Mucosa of descending colon (tissue), 3 donors: ENCODE measurements at regions not wholly inside any gene's neighbourhood (a gene's known extent, or its start where the extent isn't known, plus 50 kb on each side); places are given as distances from the start of the nearest gene placed in this dataset.

Experiments
- ATAC-seq: fragments of 200-7000 bp; cut with Tn5 transposase; one replicate; pipeline ENCODE4 v1.9.1; 2020; ENCODE audit warnings: mild to moderate bottlenecking, moderate library complexity
- DNase-seq, 3 donors: peaks; one replicate each; pipeline ENCODE4 v3.0.0-alpha.2; 2020
- H3K36me3 ChIP-seq: fragments of 200-600 bp; one replicate; pipeline ENCODE4 v1.8.0; 2021; ENCODE audit warnings: low read depth, mild to moderate bottlenecking
- H3K4me1 ChIP-seq: fragments of 200-600 bp; one replicate; pipeline ENCODE4 v1.8.0; 2021; ENCODE audit warnings: low read depth, mild to moderate bottlenecking
- H3K4me3 ChIP-seq: fragments of 200-600 bp; one replicate; pipeline ENCODE4 v1.8.0; 2021; ENCODE audit warnings: mild to moderate bottlenecking
- H3K9me3 ChIP-seq: fragments of 200-600 bp; one replicate; pipeline ENCODE4 v1.8.0; 2021; ENCODE audit warnings: mild to moderate bottlenecking
- intact Hi-C, 2 donors: fragments of 100-400 bp; cut with DNase I in 1 of 2; cut with micrococcal nuclease in 1 of 2; formaldehyde crosslinking; loops; one replicate each; pipeline versions ENCODE4 v1.11.0 to v1.11.1; 2022; cut with DNase I, micrococcal nuclease
- TF ChIP-seq, protein P1 (sequence below): fragments of 200-600 bp; IDR thresholded peaks from one replicate; pipeline ENCODE4 v1.8.0; 2022; ENCODE audit warnings: antibody characterized with exemption, mild to moderate bottlenecking
- donor health status: DM: no; HTN: no; CAD: no; lungs with moderate emphysema.
- donor health status: DM: no; HTN: no; CAD: no.
- donor health status: DM: no; HTN: yes; CAD: no.

DNA sequence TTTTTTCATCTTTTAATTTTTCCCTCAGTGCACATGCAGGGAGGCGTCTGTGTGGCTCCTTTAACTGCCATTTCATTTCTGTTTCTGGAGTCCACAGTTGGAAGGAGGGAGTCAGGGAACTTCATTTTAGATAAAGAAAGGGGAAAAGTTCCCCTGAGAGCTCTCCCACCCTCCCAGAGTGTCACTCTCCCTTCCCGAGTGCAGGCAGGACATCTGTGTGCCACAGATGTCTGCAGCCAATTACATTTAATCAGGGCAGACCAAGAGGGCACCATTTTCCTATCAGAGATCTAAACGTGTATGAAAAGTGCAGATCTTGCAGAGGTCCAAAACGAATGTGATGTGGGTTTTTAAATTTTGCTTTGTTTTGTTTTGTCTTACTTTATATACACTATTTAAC lies 96.6 kb downstream of the PXDC1 start:
- Histone ChIP-seq H3K4me1 (no peaks in the 10 kb centered on the region), H3K36me3 (no peaks in the 10 kb centered on the region), H3K4me3 (no peak overlapping the region), H3K9me3 (no peaks in the 10 kb centered on the region)
- intact Hi-C loops = no loop called here
- TF ChIP-seq, protein P1, sequence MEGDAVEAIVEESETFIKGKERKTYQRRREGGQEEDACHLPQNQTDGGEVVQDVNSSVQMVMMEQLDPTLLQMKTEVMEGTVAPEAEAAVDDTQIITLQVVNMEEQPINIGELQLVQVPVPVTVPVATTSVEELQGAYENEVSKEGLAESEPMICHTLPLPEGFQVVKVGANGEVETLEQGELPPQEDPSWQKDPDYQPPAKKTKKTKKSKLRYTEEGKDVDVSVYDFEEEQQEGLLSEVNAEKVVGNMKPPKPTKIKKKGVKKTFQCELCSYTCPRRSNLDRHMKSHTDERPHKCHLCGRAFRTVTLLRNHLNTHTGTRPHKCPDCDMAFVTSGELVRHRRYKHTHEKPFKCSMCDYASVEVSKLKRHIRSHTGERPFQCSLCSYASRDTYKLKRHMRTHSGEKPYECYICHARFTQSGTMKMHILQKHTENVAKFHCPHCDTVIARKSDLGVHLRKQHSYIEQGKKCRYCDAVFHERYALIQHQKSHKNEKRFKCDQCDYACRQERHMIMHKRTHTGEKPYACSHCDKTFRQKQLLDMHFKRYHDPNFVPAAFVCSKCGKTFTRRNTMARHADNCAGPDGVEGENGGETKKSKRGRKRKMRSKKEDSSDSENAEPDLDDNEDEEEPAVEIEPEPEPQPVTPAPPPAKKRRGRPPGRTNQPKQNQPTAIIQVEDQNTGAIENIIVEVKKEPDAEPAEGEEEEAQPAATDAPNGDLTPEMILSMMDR = no peak
- no peak for ATAC-seq
- DNase-seq = no peak

DNA sequence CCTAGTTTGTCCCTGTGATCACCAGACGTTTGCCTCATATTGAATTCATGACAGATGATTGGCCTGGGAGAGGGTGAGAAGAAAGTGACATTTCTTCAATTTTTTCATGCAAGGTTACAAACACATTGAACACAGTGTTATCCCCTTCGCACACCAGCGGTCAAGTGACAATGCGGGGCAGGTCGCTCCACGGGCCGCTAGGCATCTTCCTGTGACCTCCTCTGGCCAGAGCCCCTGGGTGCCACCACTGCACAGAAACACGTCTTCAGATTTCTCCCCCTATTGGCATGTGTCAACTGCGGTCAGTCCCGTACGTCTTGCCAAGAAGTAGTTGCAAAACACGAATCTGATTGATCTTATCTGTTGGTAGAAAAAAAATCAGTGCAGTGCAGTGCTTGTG lies 97.1 kb downstream of the PXDC1 start:
- H3K9me3 ChIP-seq = no peaks in the 10 kb centered on the region
- ATAC-seq = no peak
- intact Hi-C loops = no loop called here
- H3K4me1 ChIP-seq = no peaks in the 10 kb centered on the region
- TF ChIP-seq, protein P1 = no peak
- no peak overlapping the region for H3K4me3 ChIP-seq
- no peak for DNase-seq
- no peaks in the 10 kb centered on the region for H3K36me3 ChIP-seq

DNA sequence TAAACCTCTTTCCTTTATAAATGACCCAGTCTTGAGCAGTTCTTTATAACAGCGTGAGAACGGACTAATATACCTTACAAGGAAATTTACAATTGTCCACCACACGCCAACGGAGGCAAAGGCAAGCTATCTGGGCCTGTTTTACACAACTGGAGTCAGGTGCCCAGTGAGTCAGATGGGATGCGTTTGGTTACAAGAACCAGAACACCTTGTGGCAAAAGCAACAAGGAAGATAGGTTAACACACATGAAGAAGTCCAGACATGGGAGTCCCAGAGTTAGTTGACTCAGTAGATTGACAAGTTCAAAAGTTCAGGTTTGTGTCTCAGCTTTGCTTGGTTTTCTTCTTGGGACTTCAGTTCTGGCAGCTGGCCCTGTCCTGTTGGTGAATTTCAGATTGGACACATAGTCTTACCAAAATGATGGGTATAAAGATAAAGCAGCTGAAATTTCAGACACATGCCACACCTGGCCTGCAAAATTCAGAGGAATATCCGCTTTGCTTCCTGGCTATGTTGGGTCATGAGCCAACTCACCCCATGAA lies 97.9 kb downstream of the PXDC1 start:
- DNase-seq = no peak
- intact Hi-C loops = no loop called here
- H3K4me3 ChIP-seq = no peak overlapping the region
- TF ChIP-seq, protein P1 = no peak
- ATAC-seq = no peak
- no peaks in the 10 kb centered on the region for H3K36me3 ChIP-seq
- H3K9me3 ChIP-seq = no peaks in the 10 kb centered on the region
- H3K4me1 ChIP-seq = no peaks in the 10 kb centered on the region

DNA sequence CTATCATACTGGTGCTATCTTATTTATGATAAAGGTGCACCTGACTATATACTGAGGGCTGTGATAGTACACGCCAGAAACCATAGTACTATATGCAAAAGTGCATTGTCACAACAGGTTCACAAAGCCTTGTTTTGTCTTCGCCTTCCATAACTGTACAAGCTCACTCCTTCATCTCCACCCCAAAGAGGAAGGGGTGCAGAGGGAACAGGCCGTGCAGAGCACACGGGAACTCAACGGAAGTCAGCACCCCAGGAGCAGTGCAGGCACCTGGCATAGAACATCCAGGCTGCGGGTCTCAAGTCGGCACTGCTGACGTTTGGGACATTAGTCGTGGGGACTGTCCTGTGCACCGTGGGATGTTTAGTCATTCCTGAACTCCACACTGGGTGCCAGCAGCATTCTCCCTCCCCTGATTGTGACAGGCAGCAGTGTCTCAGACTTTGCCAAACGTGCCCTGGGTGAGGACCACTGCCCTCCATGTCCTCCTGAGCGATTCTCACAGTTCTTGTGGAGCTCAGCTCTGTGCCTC lies 99.7 kb downstream of the PXDC1 start:
- TF ChIP-seq, protein P1 = no peak
- Histone ChIP-seq H3K4me3 (no peak overlapping the region), H3K9me3 (no peaks in the 10 kb centered on the region), H3K36me3 (no peaks in the 10 kb centered on the region), H3K4me1 (no peaks in the 10 kb centered on the region)
- DNase-seq (no peak), ATAC-seq (no peak)
- intact Hi-C loops = no loop called here

DNA sequence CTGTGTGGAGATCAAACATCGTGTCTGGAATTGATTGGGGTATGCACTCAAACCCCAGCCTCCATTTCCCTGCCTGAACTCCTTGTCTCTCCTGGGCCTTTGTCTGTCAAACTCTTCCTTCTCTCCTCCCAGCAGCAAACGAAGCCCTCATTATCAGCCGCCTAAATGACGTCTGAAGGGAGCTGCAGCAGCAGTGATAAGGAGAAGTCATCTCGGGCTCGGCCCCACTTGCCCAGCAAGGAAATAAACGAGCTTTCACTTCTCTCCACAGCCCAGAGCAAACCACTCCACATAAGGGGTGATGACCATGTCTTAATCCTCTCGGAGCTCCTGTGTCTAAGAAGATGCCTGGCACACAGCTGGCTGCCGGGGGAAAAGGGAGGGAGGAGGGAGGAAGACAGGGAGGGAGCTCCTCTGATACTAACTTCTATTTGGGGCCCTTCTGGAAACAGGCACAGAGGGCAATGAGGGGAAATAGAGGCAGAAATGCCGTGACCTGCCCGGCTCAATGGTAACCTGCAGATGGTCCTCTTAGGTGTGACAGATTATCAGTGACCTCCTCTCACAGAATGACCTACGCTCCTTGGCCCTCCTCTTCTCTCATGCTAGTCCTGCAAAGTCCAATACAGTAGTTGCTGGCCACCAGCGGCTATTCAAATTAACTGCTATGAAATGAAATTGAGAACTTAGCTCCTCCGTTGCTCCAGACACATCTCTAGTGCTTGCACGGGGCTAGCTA lies 100.4 kb downstream of the PXDC1 start:
- Histone ChIP-seq H3K4me3 (no peak overlapping the region), H3K4me1 (no peaks in the 10 kb centered on the region), H3K36me3 (no peaks in the 10 kb centered on the region), H3K9me3 (no peaks in the 10 kb centered on the region)
- intact Hi-C loops = no loop called here
- no peak for DNase-seq
- TF ChIP-seq, protein P1 = no peak
- ATAC-seq = no peak
